GM12878 (cell line): ENCODE measurements at regions not wholly inside any gene's neighbourhood (a gene's known extent, or its start where the extent isn't known, plus 50 kb on each side); places are given as distances from the start of the nearest gene placed in this dataset.

Source experiments
- ATAC-seq: fragments of 200-7000 bp; cut with Tn5 transposase; 3 replicates; pipeline ENCODE4 v1.9.1; 2020; ENCODE audit warnings: mild to moderate bottlenecking, moderate library complexity
- BruUV-seq: library from RNA; stranded (reverse); fragments of 400-500 nt; replicated peaks from 2 replicates; lab custom pipeline; 2021; lab: Mats Ljungman, UMichigan
- CTCF ChIA-PET: fragments of 300-600 bp; sonication (Branson Sonifier 250); formaldehyde crosslinking; extraction: SDS; loops from one replicate; lab custom pipeline; 2021; ENCODE audit warnings: inconsistent platforms; lab: Yijun Ruan, JAX
- POLR2A ChIA-PET: fragments of 350-600 bp; formaldehyde crosslinking; extraction: SDS; loops from one replicate; lab custom pipeline; 2021; ENCODE audit warnings: inconsistent platforms; lab: Charles Lee
- RAD21 ChIA-PET: fragments of 300-600 bp; sonication (Branson Sonifier 250); formaldehyde crosslinking; loops from one replicate; lab custom pipeline; 2023; ENCODE audit warnings: antibody characterized with exemption; ENCODE audit not compliant: unreplicated experiment; lab: Charles Lee
- SMC1A ChIA-PET: fragments of 300-600 bp; sonication (Branson Sonifier 250); formaldehyde crosslinking; loops from one replicate; lab custom pipeline; 2023; ENCODE audit not compliant: unreplicated experiment, uncharacterized antibody; lab: Charles Lee
- DNase-seq: peaks from one replicate; pipeline ENCODE4 v3.0.0-alpha.2; 2011; ENCODE audit warnings: low read depth, low spot score
- FAIRE-seq: peaks from 3 replicates; lab custom pipeline; 2011; peaks lifted over from hg19 to GRCh38; lab: Jason Lieb, UNC
- H2AFZ ChIP-seq: 2 replicates; pipeline ENCODE4 v1.6.0; 2011; ENCODE audit warnings: low read depth, low read length, control low read depth; ENCODE audit not compliant: control insufficient read depth
- H3K27ac ChIP-seq: 2 replicates; pipeline ENCODE4 v1.5.1; 2011; ENCODE audit warnings: control low read depth; ENCODE audit not compliant: control insufficient read depth, insufficient read depth
- H3K27me3 ChIP-seq, 2 experiments: replicated peaks in 1 of 2; 2 replicates each; pipeline versions ENCODE4 v1.6.0 to v1.6.1; 2011; ENCODE audit warnings: low read length in 1 of 2; ENCODE audit not compliant: control insufficient read depth in 2 of 2, insufficient read depth in 2 of 2
- H3K36me3 ChIP-seq, 2 experiments: 2 replicates each; pipeline ENCODE4 v1.5.1; 2011; ENCODE audit warnings: low read length in 1 of 2; ENCODE audit not compliant: control insufficient read depth in 2 of 2, insufficient read depth in 2 of 2
- H3K4me1 ChIP-seq: 2 replicates; pipeline ENCODE4 v1.6.1; 2011; ENCODE audit warnings: mild to moderate bottlenecking, low read length, moderate library complexity, mixed read lengths; ENCODE audit not compliant: control insufficient read depth, insufficient read depth
- H3K4me2 ChIP-seq: 2 replicates; pipeline ENCODE4 v1.6.0; 2011; ENCODE audit warnings: control low read depth; ENCODE audit not compliant: control insufficient read depth, insufficient read depth
- H3K4me3 ChIP-seq: fragments of 200-600 bp; sonication (generic); 2 replicates; pipeline ENCODE4 v1.5.1; 2016
- H3K79me2 ChIP-seq: 2 replicates; pipeline ENCODE4 v1.6.0; 2011; ENCODE audit warnings: low read length; ENCODE audit not compliant: control insufficient read depth, insufficient read depth
- H3K9ac ChIP-seq: 2 replicates; pipeline ENCODE4 v1.8.0; 2011; ENCODE audit warnings: low read length, control low read depth, mixed read lengths; ENCODE audit not compliant: control insufficient read depth, insufficient read depth
- H3K9me3 ChIP-seq: replicated peaks from 3 replicates; pipeline ENCODE4 v1.5.1; 2011; ENCODE audit warnings: mild to moderate bottlenecking, low read length; ENCODE audit not compliant: control insufficient read depth, insufficient read depth
- H4K20me1 ChIP-seq: 2 replicates; pipeline ENCODE4 v1.6.0; 2011; ENCODE audit not compliant: control insufficient read depth, insufficient read depth
- E4F1 ChIP-seq: fragments of 450-650 bp; IDR thresholded peaks from 2 replicates; pipeline ENCODE4 v1.6.1; 2018; ENCODE audit warnings: borderline replicate concordance, mild to moderate bottlenecking; ENCODE audit not compliant: partially characterized antibody
- HSF1 ChIP-seq: fragments of 150-350 bp; IDR thresholded peaks from 2 replicates; pipeline ENCODE4 v1.6.1; 2014; ENCODE audit warnings: mild to moderate bottlenecking, low read depth, low read length
- JUND ChIP-seq: IDR thresholded peaks from 2 replicates; pipeline ENCODE4 v1.6.1; 2012; ENCODE audit warnings: low read depth, mild to moderate bottlenecking, low read length, improper control_type of control experiment, moderate library complexity
- MTA2 ChIP-seq: fragments of 450-650 bp; IDR thresholded peaks from 2 replicates; pipeline ENCODE4 v1.6.1; 2016; ENCODE audit warnings: low read depth, mild to moderate bottlenecking, moderate library complexity
- RBBP5 ChIP-seq: fragments of 200-600 bp; sonication (generic); conservative IDR thresholded peaks from 2 replicates; pipeline ENCODE4 v1.6.1; 2016
- SUZ12 ChIP-seq: fragments of 200-600 bp; sonication (generic); IDR thresholded peaks from one replicate; pipeline ENCODE4 v1.6.1; 2018; ENCODE audit warnings: antibody characterized with exemption, mild to moderate bottlenecking; ENCODE audit not compliant: unreplicated experiment
- ZNF384 ChIP-seq: IDR thresholded peaks from 2 replicates; pipeline ENCODE4 v1.6.1; 2012; ENCODE audit warnings: low read depth, mild to moderate bottlenecking, low read length, improper control_type of control experiment, borderline replicate concordance
- WGBS: methylation state at CpG from one replicate; pipeline ENCODE4 v1.1.6; 2016; ENCODE audit warnings: low lambda C conversion rate; ENCODE audit not compliant: insufficient replicate concordance, insufficient coverage; ENCODE audit errors: missing lambda C conversion rate; 5-methylcytosine and 5-hydroxymethylcytosine counted together
- in situ Hi-C: fragments of 300-500 bp; cut with MboI; formaldehyde crosslinking; loops from 9 replicates; pipeline ENCODE4 v1.14.3; 2018; ENCODE audit warnings: mixed read lengths
- intact Hi-C: fragments of 100-400 bp; cut with micrococcal nuclease; formaldehyde crosslinking; loops from one replicate; pipeline ENCODE4 v1.14.2; 2022; ENCODE audit not compliant: unreplicated experiment
- TF ChIP-seq, protein P1 (sequence below): IDR thresholded peaks from 2 replicates; pipeline ENCODE4 v1.6.1; 2011; ENCODE audit warnings: borderline replicate concordance, low read depth, mild to moderate bottlenecking, moderate library complexity, low read length; ENCODE audit not compliant: insufficient read depth, poor library complexity, severe bottlenecking
- TF ChIP-seq, protein P2 (sequence below): fragments of 450-650 bp; IDR thresholded peaks from 2 replicates; pipeline ENCODE4 v1.6.1; 2017; ENCODE audit warnings: borderline replicate concordance
- TF ChIP-seq, protein P3 (sequence below): fragments of 450-650 bp; conservative IDR thresholded peaks from 2 replicates; pipeline ENCODE4 v1.6.1; 2017; ENCODE audit warnings: mild to moderate bottlenecking, moderate library complexity

DNA sequence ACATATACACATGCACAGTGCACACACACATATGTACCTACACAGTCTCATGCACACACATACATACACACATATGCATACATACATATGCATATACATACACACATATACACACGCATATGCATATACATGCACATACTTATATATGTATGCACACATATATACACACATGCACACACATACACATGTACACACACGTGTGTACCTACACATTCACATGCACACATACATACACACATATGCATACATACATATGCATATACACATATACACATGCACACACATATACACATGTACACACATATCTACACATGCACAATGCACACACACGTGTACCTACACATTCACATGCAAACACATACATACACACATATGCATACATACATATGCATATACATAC, 100.3 kb upstream of the TWIST2 start (continued):
- TF ChIP-seq HSF1: no peak

GRCh38 chr2:238750212-238750904, 97.5 kb upstream of the TWIST2 start:
- no peaks in the 10 kb centered on the region for H3K36me3 ChIP-seq
- H3K9ac ChIP-seq: no peak overlapping the region
- intact Hi-C loops: no loop called here
- no peaks in the 10 kb centered on the region for H3K4me1 ChIP-seq
- ChIA-PET RAD21 (no interaction called here), CTCF (no interaction called here), POLR2A (no interaction called here), SMC1A (no interaction called here)
- H4K20me1 ChIP-seq: no peaks in the 10 kb centered on the region
- ATAC-seq (no peak), DNase-seq (no peak), FAIRE-seq (no peak)
- H3K79me2 ChIP-seq: no peaks in the 10 kb centered on the region
- TF ChIP-seq E4F1 (no peak), JUND (no peak), SUZ12 (no peak), HSF1 (no peak), ZNF384 (no peak), RBBP5 (no peak), MTA2 (no peak)
- TF ChIP-seq, protein P1, sequence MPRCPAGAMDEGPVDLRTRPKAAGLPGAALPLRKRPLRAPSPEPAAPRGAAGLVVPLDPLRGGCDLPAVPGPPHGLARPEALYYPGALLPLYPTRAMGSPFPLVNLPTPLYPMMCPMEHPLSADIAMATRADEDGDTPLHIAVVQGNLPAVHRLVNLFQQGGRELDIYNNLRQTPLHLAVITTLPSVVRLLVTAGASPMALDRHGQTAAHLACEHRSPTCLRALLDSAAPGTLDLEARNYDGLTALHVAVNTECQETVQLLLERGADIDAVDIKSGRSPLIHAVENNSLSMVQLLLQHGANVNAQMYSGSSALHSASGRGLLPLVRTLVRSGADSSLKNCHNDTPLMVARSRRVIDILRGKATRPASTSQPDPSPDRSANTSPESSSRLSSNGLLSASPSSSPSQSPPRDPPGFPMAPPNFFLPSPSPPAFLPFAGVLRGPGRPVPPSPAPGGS: no peak
- TF ChIP-seq, protein P2, sequence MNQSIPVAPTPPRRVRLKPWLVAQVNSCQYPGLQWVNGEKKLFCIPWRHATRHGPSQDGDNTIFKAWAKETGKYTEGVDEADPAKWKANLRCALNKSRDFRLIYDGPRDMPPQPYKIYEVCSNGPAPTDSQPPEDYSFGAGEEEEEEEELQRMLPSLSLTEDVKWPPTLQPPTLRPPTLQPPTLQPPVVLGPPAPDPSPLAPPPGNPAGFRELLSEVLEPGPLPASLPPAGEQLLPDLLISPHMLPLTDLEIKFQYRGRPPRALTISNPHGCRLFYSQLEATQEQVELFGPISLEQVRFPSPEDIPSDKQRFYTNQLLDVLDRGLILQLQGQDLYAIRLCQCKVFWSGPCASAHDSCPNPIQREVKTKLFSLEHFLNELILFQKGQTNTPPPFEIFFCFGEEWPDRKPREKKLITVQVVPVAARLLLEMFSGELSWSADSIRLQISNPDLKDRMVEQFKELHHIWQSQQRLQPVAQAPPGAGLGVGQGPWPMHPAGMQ: no peak
- TF ChIP-seq, protein P3, sequence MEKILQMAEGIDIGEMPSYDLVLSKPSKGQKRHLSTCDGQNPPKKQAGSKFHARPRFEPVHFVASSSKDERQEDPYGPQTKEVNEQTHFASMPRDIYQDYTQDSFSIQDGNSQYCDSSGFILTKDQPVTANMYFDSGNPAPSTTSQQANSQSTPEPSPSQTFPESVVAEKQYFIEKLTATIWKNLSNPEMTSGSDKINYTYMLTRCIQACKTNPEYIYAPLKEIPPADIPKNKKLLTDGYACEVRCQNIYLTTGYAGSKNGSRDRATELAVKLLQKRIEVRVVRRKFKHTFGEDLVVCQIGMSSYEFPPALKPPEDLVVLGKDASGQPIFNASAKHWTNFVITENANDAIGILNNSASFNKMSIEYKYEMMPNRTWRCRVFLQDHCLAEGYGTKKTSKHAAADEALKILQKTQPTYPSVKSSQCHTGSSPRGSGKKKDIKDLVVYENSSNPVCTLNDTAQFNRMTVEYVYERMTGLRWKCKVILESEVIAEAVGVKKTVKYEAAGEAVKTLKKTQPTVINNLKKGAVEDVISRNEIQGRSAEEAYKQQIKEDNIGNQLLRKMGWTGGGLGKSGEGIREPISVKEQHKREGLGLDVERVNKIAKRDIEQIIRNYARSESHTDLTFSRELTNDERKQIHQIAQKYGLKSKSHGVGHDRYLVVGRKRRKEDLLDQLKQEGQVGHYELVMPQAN: no peak
- H3K27ac ChIP-seq: no peak overlapping the region
- no peak overlapping the region for H2AFZ ChIP-seq
- in situ Hi-C loops: no loop called here
- WGBS: 92% methylated on average over 3 of the region's 3 CpGs
- no TSS peak for BruUV-seq
- H3K9me3 ChIP-seq: no peaks in the 10 kb centered on the region; the same call in 2 of the 3 replicates
- H3K27me3 ChIP-seq: no peaks in the 10 kb centered on the region
- no peak overlapping the region for H3K4me2 ChIP-seq
- no peak overlapping the region for H3K4me3 ChIP-seq
